ENCODE measurements at regions not wholly inside any gene's neighbourhood (a gene's known extent, or its start where the extent isn't known, plus 50 kb on each side); places are given as distances from the start of the nearest gene placed in this dataset.

DNA sequence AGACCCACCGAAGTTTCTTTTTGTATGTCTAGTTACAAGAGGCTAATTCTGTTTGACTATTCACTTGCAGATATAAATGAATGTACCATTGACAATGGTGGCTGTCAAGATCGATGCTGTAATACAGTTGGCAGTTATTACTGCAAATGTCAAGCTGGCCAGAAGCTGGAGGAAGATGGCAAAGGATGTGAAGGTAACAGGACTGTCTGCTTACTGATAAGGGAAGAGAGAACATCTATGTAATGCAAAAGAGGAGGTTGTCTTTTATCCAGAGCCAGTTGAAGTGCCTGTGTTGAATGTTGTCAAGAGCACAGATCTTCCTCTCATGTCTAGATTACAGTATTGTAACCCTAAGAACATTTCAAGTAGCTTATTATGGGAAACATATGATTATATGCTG is 549.5 kb upstream of the GOLIM4 start:
- Histone ChIP-seq H3K4me3 (no peak overlapping the region), H3K27me3 (no peaks in the 10 kb centered on the region), H3K9ac (no peak overlapping the region), H3K9me3 (replicated peaks in 1 of 11) (no peaks in the 10 kb centered on the region), H3K4me2 (no peak overlapping the region), H3K36me3 (no peaks in the 10 kb centered on the region), H4K20me1 (no peaks in the 10 kb centered on the region), H3K4me1 (peaks cover 0 to 7% (median 0%) of the 10 kb centered on the region in 10 experiments; a peak in 6 of 20 replicates), H3K27ac (no peak overlapping the region)
- TF ChIP-seq Cebpa-rat (IDR thresholded peaks at IDR 0.05), result no peak

DNA sequence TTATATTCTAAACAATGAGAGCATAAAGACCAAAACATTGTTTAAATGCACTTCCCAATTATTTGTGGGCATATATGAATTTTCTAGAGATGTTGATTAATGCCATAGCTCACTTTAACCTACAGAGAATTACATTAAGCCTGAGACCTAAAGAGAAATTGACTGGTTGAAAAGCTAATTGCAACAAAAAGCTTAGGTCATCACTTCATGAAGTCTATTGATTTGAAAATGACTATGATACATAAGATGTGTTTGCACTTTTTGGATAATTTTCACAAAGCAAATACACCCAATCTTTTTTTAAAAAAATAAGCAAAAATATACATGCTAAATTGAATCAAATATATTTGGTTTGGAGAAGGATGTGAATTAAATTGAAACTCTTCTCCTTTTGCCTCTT is 532.8 kb upstream of the GOLIM4 start:
- Histone ChIP-seq H3K27me3 (no peaks in the 10 kb centered on the region), H3K4me1 (no peaks in the 10 kb centered on the region), H3K4me3 (no peak overlapping the region), H3K4me2 (no peak overlapping the region), H3K9ac (no peak overlapping the region), H3K36me3 (no peaks in the 10 kb centered on the region), H3K9me3 (replicated peaks in 1 of 11) (no peaks in the 10 kb centered on the region), H3K27ac (no peak overlapping the region), H4K20me1 (no peaks in the 10 kb centered on the region)
- TF ChIP-seq Cebpa-rat (IDR thresholded peaks at IDR 0.05), result no peak

DNA sequence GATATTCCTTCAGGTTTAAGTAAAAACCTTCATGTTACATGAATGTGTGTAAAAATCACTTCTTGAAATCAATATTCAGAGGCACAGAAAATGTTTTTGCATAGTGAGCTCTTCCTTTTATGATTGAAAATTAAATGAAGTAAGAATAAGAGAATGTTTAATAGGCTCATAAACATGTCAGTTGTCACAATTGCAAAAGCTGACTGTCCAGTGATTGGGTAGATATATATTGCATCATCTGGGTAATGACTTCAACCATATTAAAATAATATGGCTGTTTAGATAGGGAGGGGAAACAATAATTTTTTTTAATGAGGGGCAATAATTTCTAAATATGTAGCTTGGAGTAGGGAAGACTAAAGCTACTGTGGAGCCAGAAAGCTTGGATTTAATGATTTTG is 529.8 kb upstream of the GOLIM4 start:
- Histone ChIP-seq H3K9ac (no peak overlapping the region), H3K27me3 (no peaks in the 10 kb centered on the region), H3K4me1 (peaks cover 0 to under 1% (median 0%) of the 10 kb centered on the region in 10 experiments; a peak in 1 of 20 replicates), H3K9me3 (replicated peaks in 1 of 11) (no peaks in the 10 kb centered on the region), H3K27ac (no peak overlapping the region), H3K36me3 (no peaks in the 10 kb centered on the region), H3K4me3 (no peak overlapping the region), H4K20me1 (no peaks in the 10 kb centered on the region), H3K4me2 (no peak overlapping the region)
- no peak for TF ChIP-seq Cebpa-rat (IDR thresholded peaks at IDR 0.05)

DNA sequence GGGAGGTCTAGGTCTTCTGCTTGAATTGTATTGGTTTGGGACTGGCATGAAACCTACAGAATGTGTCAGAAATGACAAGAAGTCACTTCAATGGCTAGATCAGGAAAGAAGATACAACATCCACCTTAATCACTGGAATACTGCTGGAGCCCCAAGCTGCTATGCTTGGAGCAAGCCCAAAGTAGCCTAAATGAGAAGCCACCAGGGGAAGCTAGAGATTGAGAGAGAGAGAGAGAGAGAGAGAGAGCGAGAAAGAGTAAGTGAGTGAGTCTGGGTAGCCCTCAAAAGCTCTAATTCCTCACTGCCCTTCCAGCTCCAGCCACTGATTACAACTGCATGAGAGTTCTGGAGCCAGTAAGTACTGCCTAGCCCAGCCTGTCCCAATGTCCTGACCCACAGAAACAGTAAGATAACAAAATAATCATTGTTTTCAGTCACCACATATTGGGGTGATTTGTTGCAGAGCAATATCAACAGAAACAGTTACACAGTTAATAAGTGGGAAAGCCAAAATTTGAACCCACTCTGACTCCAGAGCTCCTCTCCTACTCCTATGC is 529.2 kb upstream of the GOLIM4 start:
- no peak overlapping the region for H3K9ac ChIP-seq
- H3K36me3 ChIP-seq, result no peaks in the 10 kb centered on the region
- no peak overlapping the region for H3K27ac ChIP-seq
- no peak for TF ChIP-seq Cebpa-rat (IDR thresholded peaks at IDR 0.05)
- H3K9me3 ChIP-seq (replicated peaks in 1 of 11), result no peaks in the 10 kb centered on the region
- no peak overlapping the region for H3K4me2 ChIP-seq
- H3K27me3 ChIP-seq, result no peaks in the 10 kb centered on the region
- no peak overlapping the region for H3K4me3 ChIP-seq
- peaks cover 0 to 6% (median 0%) of the 10 kb centered on the region in 10 experiments; a peak in 6 of 20 replicates for H3K4me1 ChIP-seq
- H4K20me1 ChIP-seq, result no peaks in the 10 kb centered on the region

DNA sequence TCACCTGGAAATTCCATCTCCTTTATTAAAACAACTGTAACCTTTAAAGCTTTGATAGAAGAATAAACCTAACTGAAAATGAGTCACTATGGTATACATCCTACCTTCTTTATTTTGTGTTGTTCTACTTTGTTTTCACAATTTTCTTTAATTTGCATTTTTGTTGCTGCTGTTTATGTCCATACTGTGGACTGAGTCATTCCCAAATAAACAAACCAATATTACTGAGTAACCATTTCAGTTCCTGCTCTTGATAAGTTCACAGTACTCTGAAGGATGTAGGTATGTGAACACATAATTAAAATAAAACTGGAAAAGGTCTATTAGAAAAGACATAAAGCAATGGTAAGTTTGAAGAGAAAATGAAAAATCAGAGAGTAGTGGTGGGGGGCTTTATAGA is 528.5 kb upstream of the GOLIM4 start:
- TF ChIP-seq Cebpa-rat (IDR thresholded peaks at IDR 0.05), result no peak
- H3K27me3 ChIP-seq, result no peaks in the 10 kb centered on the region

DNA sequence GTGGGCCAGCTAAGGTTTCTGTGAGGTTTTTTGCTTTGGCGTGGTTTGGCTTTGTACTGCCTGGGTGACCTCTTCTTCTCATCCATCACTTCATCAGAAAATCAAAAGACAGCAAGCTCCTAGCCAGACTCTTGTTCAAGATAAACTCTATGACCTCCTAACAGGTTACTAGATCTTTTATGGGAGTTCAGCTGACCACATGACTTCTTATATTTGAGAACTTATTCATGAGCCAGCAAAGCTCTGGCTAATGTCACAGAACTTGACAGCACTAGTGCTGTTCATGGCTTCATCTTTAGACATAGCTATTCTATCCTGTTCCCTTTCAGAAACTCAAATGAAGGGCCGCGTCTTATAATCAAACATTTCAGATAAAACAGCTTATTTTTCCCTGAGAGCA is 527.1 kb upstream of the GOLIM4 start:
- TF ChIP-seq Cebpa-rat (IDR thresholded peaks at IDR 0.05), result no peak
- H3K4me2 ChIP-seq, result no peak overlapping the region

More for the DNA sequence above, 528.5 kb upstream of the GOLIM4 start:
- Histone ChIP-seq H4K20me1 (no peaks in the 10 kb centered on the region), H3K36me3 (no peaks in the 10 kb centered on the region), H3K9me3 (replicated peaks in 1 of 11) (no peaks in the 10 kb centered on the region), H3K4me3 (no peak overlapping the region), H3K27ac (no peak overlapping the region), H3K4me2 (no peak overlapping the region), H3K9ac (no peak overlapping the region), H3K4me1 (peaks cover 0 to 14% (median under 1%) of the 10 kb centered on the region in 10 experiments; a peak in 7 of 20 replicates)

DNA sequence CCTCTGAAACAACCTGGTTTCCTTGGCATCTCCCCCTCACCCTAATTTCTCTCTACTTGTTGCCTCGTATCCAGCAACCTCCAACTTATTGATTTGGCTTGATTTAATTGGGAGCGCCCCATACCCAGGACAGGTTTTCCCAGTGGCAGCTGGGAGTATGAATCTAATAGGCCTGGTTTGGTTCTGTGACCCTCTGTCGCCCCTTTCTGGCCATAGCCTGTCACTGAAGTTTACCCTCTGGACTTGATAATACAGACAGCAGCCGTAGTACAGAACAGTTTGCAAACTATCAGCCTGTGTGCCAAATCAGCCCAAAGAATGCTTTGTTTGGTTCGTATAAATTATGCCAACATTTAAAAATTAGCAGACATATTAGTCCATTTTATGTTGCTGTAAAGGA is 525.1 kb upstream of the GOLIM4 start:
- no peak for TF ChIP-seq Cebpa-rat (IDR thresholded peaks at IDR 0.05)
- no peaks in the 10 kb centered on the region for H3K27me3 ChIP-seq

More for the DNA sequence above, 527.1 kb upstream of the GOLIM4 start:
- Histone ChIP-seq H3K9ac (no peak overlapping the region), H3K9me3 (replicated peaks in 1 of 11) (no peaks in the 10 kb centered on the region), H3K4me1 (peaks cover 3 to 28% (median 7%) of the 10 kb centered on the region in 10 experiments), H3K4me3 (no peak overlapping the region), H4K20me1 (no peaks in the 10 kb centered on the region), H3K36me3 (no peaks in the 10 kb centered on the region), H3K27ac (no peak overlapping the region), H3K27me3 (no peaks in the 10 kb centered on the region)

DNA sequence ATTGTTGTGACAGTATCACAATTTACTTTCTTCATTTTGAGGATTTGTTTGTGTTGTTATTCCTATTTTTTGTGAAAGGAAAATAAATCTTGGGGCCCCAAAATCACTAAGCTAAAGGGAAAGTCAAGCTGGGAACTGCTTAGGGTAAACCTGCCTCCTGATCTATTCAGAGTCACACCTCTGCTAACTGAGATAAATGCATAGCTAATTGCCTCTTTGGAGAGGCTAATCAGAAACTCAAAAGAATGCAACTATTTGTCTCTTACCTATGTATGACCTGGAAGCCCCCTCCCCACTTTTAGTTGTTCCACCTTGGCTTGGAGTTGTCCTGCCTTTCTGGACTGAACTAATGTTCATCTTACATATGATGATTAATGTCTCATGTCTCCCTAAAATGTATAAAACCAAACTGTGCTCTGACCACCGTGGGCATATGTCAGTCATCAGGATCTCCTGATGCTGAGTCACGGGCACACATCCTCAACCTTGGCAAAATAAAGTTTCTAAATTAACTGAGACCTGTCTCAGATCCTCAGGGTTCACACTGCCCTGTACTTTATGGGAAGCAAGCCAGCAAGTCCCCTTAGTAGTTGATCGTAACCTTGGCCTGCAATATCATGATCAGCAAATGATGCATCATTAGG is 523.2 kb upstream of the GOLIM4 start:
- Histone ChIP-seq H3K36me3 (no peaks in the 10 kb centered on the region), H3K4me2 (peak overlapping the region in 2 of 11 experiments; percentile 10 to 30; a peak in 2 of 22 replicates), H3K27ac (no peak overlapping the region), H3K9me3 (replicated peaks in 1 of 11) (no peaks in the 10 kb centered on the region), H3K9ac (no peak overlapping the region), H3K4me3 (no peak overlapping the region), H4K20me1 (no peaks in the 10 kb centered on the region), H3K27me3 (no peaks in the 10 kb centered on the region), H3K4me1 (peaks cover 17 to 66% (median 41%) of the 10 kb centered on the region in 10 experiments)
- TF ChIP-seq Cebpa-rat (IDR thresholded peaks at IDR 0.05), result no peak

More for the DNA sequence above, 525.1 kb upstream of the GOLIM4 start:
- no peaks in the 10 kb centered on the region for H3K36me3 ChIP-seq
- no peak overlapping the region for H3K9ac ChIP-seq
- H3K27ac ChIP-seq, result no peak overlapping the region
- no peak overlapping the region for H3K4me3 ChIP-seq
- no peaks in the 10 kb centered on the region for H3K9me3 ChIP-seq (replicated peaks in 1 of 11)
- no peak overlapping the region for H3K4me2 ChIP-seq
- no peaks in the 10 kb centered on the region for H4K20me1 ChIP-seq
- H3K4me1 ChIP-seq, result peaks cover 14 to 47% (median 23%) of the 10 kb centered on the region in 10 experiments

DNA sequence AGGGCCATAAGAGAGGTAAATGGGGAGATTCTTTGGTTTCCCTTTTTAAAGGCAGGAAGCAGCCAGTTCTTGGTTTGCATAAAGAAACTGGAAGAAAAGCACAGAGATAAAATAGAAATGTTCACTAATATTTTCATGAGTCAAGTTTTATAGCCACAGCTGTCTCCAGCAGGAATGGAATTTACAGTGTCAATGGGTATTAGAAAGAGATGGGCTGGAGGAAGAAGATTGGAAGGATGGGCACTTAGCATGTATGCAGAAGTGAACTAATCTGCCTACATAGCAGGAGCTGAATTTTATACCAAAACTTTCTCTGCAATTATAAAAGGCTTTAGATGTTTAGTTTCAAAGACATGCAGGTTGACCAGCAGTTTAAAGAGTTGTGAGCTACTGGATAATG is 521.9 kb upstream of the GOLIM4 start:
- Histone ChIP-seq H3K36me3 (no peaks in the 10 kb centered on the region), H3K27me3 (no peaks in the 10 kb centered on the region), H4K20me1 (no peaks in the 10 kb centered on the region), H3K4me3 (no peak overlapping the region; a peak in 1 of 20 replicates), H3K9me3 (replicated peaks in 1 of 11) (no peaks in the 10 kb centered on the region), H3K9ac (no peak overlapping the region), H3K4me1 (peaks cover 22 to 79% (median 54%) of the 10 kb centered on the region in 10 experiments), H3K4me2 (peak overlapping the region; percentile 47 to 92 (median 58); a peak in 21 of 22 replicates), H3K27ac (no peak overlapping the region)
- TF ChIP-seq Cebpa-rat (IDR thresholded peaks at IDR 0.05), result no peak

DNA sequence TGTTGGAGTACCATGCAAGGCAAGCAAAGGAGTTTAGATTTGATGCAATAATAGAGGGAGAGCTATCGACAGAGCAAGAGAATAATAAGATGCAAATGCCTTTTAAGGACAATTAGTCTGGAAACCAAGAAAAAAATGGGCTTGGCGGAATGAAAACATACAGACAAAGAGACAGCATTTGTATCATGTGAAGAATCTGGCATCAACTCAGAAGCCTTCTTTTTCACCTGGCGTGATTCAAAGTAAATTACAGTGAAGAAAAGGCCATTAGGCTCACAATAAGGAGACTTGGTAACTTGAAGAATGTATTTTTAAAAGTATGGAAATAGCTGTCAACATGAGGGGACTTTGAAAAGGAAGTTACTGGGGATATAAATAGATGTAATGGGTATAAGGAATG is 521.2 kb upstream of the GOLIM4 start:
- no peaks in the 10 kb centered on the region for H3K9me3 ChIP-seq (replicated peaks in 1 of 11)
- no peaks in the 10 kb centered on the region for H3K36me3 ChIP-seq
- H3K4me1 ChIP-seq, result peaks cover 29 to 87% (median 61%) of the 10 kb centered on the region in 10 experiments
- H3K27ac ChIP-seq, result no peak overlapping the region
- H4K20me1 ChIP-seq, result no peaks in the 10 kb centered on the region
- no peak overlapping the region; a peak in 1 of 20 replicates for H3K4me3 ChIP-seq
- peak overlapping the region; percentile 47 to 92 (median 58); a peak in 21 of 22 replicates for H3K4me2 ChIP-seq
- no peak for TF ChIP-seq Cebpa-rat (IDR thresholded peaks at IDR 0.05)
- no peaks in the 10 kb centered on the region for H3K27me3 ChIP-seq
- no peak overlapping the region for H3K9ac ChIP-seq
